ENCODE measurements at regions not wholly inside any gene's neighbourhood (a gene's known extent, or its start where the extent isn't known, plus 50 kb on each side); places are given as distances from the start of the nearest gene placed in this dataset.
"Not testable (repeated sequence)": the region's sequence is repeated elsewhere in the genome, so short reads cannot be mapped to it uniquely, and the experiment has no call there.

GRCh38 chr1:165147799-165148198, 208.7 kb downstream of the LMX1A start:
- no peak for DNase-seq (ENCODE audit: low read depth)

- DNase-seq (ENCODE audit: low read depth) = no peak
Measured at GRCh38 chr1:165144757-165145397, 211.6 kb downstream of the LMX1A start.

- DNase-seq (ENCODE audit: low read depth) = no peak
Measured at GRCh38 chr1:165143437-165144065, 213.0 kb downstream of the LMX1A start.

- DNase-seq (ENCODE audit: low read depth) = no peak
Measured at GRCh38 chr1:165138960-165139359, 217.6 kb downstream of the LMX1A start.

- DNase-seq (ENCODE audit: low read depth) = no peak
Measured at GRCh38 chr1:165137551-165138316, 218.8 kb downstream of the LMX1A start.

GRCh38 chr1:165134431-165134830, 222.1 kb downstream of the LMX1A start:
- no peak for DNase-seq (ENCODE audit: low read depth)

- DNase-seq (ENCODE audit: low read depth) = no peak
Measured at GRCh38 chr1:165129568-165130164, 226.8 kb downstream of the LMX1A start.

GRCh38 chr1:165124772-165125171, 231.7 kb downstream of the LMX1A start:
- no peak for DNase-seq (ENCODE audit: low read depth)

- no peak for DNase-seq (ENCODE audit: low read depth)
Measured at GRCh38 chr1:165119086-165119485, 237.4 kb downstream of the LMX1A start.

GRCh38 chr1:165117482-165117881, 239.0 kb downstream of the LMX1A start:
- no peak for DNase-seq (ENCODE audit: low read depth)

- peak; percentile 45 for DNase-seq (ENCODE audit: low read depth)
Measured at GRCh38 chr1:165116732-165117131, 239.8 kb downstream of the LMX1A start.

- no peak for DNase-seq (ENCODE audit: low read depth)
Measured at GRCh38 chr1:165116171-165116570, 240.3 kb downstream of the LMX1A start.

- no peak for DNase-seq (ENCODE audit: low read depth)
Measured at GRCh38 chr1:165114889-165115285, 241.6 kb downstream of the LMX1A start.

GRCh38 chr1:165114022-165114888, 242.3 kb downstream of the LMX1A start:
- DNase-seq (ENCODE audit: low read depth) = peak; percentile 17

GRCh38 chr1:165112260-165112659, 244.3 kb downstream of the LMX1A start:
- no peak for DNase-seq (ENCODE audit: low read depth)

GRCh38 chr1:165109013-165109412, 247.5 kb downstream of the LMX1A start:
- no peak for DNase-seq (ENCODE audit: low read depth)

- DNase-seq (ENCODE audit: low read depth) = not testable (repeated sequence)
Measured at GRCh38 chr1:165092542-165093162, 263.9 kb downstream of the LMX1A start.

- no peak for DNase-seq (ENCODE audit: low read depth)
Measured at GRCh38 chr1:165080253-165080896, 276.1 kb downstream of the LMX1A start.

- no peak for DNase-seq (ENCODE audit: low read depth)
Measured at GRCh38 chr1:165078391-165078790, 278.1 kb downstream of the LMX1A start.

GRCh38 chr1:165075725-165076370, 280.7 kb downstream of the LMX1A start:
- DNase-seq (ENCODE audit: low read depth) = no peak
